ENCODE measurements at regions not wholly inside any gene's neighbourhood (a gene's known extent, or its start where the extent isn't known, plus 50 kb on each side); places are given as distances from the start of the nearest gene placed in this dataset.
"Not testable (repeated sequence)": the region's sequence is repeated elsewhere in the genome, so short reads cannot be mapped to it uniquely, and the experiment has no call there.

- DNase-seq (ENCODE audit: low read depth) = no peak
Measured at GRCh38 chr6:131336596-131336995, 201.3 kb downstream of the AKAP7 start.

GRCh38 chr6:131346896-131347295, 211.6 kb downstream of the AKAP7 start:
- DNase-seq (ENCODE audit: low read depth) = not testable (repeated sequence)

- no peak for DNase-seq (ENCODE audit: low read depth)
Measured at GRCh38 chr6:131348572-131348971, 213.3 kb downstream of the AKAP7 start.

DNA sequence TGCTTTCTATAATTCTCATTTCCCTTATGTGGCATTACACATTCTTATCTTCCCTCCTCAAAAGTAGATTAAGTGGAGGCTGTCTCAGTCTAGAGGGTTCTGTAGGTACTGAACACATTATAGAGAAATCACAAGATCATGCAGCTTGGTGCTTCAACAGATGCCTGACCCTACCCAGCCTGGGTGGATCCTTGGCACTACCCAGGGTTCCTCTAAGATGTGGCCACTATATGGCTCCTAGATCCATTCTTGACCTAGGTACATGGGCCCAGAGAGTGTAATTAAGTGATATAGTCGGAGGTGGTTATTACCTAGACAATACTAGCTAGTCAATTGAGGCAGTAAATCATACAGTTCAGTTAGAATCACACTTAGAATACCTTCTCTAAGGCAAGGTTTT, 213.9 kb downstream of the AKAP7 start:
- no peak for DNase-seq (ENCODE audit: low read depth)

DNA sequence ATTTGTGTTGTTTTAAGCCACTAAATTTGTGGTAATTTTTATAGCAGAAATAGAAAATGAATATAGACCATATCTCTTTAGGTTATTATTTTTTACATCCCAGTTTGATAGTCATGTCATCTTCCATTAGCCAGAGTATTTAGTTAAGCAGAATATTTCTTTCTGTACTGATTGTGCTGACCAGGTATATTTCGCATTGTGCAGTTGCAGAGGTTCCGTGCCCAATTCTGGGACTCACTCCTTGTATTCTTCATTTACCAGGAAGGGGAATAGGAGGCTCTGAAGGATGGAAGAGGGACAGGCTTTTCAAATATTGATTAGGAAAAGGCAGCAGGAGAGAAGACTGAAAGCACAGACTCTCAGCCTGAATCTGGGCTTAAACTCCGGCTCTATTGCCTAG, 217.8 kb downstream of the AKAP7 start:
- no peak for DNase-seq (ENCODE audit: low read depth)

DNA sequence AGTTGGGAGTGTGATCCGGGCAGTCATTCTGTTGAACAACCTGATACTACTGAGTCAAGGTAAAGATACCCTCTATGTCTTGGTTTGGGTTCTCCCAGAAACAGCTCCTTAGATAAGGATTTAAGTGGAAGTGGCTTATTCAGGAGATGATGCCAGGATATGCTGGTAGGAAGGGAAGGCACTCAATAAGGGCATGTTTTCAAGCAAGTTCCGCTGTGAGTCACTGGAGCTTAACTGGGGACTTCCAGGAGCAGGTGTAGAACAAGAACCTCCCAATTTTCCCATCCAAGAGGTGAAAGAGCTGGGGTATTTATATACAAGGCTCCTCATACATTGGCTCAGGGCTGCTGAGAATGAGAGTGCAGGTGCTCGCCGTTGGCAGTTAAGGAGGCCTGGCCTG, 218.6 kb downstream of the AKAP7 start:
- no peak for DNase-seq (ENCODE audit: low read depth)

DNA sequence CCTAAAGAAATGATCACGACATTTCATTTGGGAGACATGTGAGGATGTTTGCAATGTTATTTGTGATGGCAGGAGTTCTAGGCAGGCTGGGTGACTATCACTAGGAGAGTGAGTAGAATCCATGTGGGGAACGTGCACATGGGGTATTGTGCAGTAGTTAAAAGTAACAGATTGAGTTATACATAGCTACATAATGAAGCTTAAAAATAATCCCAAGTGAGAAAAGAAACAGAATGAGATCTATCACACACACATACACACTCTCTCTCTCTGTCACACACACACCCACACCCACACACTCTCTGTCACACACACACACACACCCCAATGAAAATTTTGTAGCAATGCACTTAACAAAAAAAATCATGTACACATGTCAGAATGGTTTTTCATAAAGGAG, 218.7 kb upstream of the ARG1 start:
- no peak for DNase-seq (ENCODE audit: low read depth)

DNA sequence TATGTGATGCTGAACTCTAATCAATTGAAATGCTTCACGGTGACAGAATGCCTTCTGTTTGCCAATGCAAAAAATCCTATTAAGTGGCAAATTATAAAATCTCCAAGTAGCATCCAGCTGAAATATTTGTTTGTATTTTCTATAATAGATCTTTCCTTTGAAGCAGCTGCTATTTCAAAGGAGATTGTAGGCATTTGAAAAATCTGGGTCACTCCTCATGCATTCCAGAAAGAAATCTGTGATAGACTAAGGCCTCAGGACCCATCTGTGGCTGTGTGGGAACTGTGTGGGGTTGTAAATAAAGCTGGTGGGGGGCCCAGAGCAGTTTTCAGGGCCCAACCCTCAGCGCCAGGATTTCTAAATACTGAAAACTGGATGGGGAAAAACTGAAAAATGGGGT, 216.9 kb upstream of the ARG1 start:
- no peak for DNase-seq (ENCODE audit: low read depth)

DNA sequence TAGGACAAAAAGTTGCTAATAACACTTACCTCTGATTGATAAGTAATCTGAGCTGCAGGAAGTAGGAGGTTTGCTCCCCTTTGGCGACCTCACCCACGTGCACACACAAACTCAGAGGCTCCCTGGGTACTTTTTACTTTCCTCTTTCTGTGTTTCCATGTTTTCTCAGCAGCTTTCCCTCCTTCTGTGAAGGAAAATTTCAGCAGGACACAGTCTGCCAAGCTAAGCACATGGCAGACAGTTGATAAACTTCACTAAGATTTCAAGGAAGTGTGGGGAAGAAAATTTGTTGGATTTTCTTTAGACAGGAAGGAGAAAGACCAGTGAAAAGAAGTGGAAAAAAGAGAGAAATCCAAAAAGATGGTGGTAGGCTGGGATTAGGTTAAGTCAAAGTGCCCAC, 215.5 kb upstream of the ARG1 start:
- DNase-seq (ENCODE audit: low read depth) = no peak

DNA sequence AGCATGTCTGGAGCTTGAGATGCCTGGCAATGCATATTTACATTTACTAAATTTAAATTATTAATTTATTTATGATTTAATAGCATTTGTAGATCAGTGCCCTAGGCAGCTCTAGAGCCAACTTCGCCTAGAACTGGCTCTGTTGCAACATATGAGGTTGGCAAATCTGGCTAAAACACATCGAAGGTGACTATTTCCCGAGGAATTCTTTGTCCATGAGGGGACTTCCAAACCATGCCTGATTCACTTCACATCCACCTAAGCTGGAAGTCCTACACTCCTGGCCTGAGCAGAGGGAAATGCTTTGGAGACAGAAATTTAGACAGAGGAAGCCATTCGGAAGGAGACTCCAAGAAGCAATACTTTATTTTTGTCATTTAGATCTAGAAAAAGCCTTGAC, 211.0 kb upstream of the ARG1 start:
- no peak for DNase-seq (ENCODE audit: low read depth)

- DNase-seq (ENCODE audit: low read depth) = no peak
Measured at GRCh38 chr6:131362696-131363095, 210.3 kb upstream of the ARG1 start.

DNA sequence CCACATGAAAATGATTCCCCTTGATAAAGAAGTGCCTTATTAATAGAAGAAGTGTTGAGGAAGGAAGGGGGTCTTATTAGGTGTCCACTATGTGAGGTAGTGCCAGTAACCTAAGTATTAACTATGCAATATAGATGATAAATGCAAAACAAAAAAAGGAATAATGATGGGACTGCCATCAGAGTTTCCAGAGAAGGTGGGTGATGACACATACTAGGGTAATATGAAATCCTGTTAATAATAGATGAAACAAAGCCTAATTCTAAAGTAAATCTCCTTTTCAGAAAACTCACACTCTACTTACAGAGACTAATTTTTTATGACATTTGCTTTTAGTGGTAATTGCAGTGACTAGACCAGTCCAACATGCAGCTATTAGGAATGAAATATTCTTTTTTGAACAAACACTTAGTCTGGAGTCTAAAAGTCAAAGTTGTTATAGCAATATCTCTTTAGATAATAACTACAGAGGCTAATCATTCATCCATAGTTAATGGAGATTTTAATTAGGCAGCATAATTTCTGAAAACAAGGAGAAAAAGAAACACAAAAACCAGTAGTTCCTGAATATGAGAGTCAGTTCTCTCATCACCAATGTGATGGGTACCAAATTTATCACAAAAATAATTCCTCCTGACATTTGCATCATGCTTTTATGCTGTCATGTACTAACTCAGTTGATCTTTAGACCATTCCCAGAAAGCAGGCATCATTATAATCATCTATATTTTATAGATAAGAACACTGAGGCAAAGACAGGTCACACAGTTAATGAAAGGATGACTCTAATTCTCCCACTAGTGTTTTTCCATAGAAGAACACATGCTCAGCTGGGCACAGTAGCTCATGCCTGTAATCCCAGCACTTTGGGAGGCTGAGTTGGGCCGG, 208.8 kb upstream of the ARG1 start:
- DNase-seq (ENCODE audit: low read depth) = no peak

DNA sequence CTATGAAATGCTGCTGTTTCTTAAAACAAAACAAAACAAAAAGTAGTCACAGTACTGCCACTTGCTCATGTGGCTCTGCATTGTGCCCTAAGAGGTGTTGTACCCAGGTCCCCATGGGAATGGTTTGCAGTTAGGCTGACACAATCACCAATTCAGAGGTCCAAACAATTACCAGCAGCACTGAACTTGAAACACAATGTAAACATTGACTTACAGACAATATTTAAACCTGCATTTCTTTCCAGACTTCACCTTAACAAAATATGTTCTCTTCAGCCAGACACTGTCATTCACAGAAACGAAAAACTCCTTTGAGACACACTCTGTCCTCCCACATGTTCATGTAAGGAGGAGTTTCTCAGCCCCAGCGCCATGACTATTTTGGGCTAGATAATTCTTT, 206.8 kb upstream of the ARG1 start:
- DNase-seq (ENCODE audit: low read depth) = no peak

DNA sequence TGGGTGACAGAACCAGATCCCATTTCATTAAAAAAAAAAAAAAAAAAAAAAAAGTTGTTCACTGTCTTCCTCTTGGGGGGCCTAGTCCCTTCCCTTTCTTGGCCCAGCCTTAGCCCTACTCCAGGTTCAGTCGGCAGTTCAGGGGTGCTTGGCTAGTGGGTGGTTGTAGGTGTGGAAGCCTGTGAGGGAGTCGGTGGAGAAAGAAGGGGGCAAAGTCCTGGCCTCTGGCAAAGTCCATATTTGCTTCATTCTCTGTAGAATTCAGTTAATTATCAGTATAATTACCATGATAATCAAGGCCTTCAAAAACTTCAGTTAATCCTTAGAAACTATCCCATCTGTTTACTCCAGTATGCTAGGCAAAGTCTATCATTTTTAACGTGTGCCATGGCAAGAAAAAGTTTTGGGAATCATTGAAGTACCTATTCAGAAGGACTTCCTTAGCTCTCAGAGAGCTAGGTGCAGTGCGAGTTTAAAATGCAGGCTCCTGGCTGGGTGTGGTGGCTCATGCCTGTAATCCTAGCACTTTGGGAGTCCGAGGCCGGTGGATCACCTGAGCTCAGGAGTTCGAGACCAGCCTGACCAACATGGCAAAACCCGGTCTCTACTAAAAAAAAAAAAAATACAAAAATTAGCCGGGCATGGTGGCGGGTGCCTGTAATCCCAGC, 205.7 kb upstream of the ARG1 start:
- DNase-seq (ENCODE audit: low read depth) = no peak

- no peak for DNase-seq (ENCODE audit: low read depth)
Measured at GRCh38 chr6:131368198-131368911, 204.7 kb upstream of the ARG1 start.

DNA sequence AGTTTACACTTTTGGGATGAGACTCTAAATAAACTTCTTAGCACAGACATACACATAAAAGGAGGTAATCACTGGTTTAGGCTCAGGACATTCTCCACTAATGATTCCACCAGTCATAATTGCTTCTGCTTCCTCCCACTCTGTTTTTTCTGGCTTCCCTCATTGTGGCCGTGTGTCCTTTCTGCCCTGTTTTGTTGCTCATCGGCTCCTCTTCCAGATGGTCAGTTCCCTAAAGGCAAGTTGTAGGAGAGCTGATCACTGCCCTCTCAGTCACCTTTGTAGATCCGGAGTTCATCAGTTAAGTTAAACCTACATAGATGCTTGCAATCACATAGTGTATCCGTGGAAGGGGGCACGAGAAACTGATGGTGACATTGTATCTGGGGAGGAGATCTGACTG, 200.5 kb upstream of the ARG1 start:
- no peak for DNase-seq (ENCODE audit: low read depth)

DNA sequence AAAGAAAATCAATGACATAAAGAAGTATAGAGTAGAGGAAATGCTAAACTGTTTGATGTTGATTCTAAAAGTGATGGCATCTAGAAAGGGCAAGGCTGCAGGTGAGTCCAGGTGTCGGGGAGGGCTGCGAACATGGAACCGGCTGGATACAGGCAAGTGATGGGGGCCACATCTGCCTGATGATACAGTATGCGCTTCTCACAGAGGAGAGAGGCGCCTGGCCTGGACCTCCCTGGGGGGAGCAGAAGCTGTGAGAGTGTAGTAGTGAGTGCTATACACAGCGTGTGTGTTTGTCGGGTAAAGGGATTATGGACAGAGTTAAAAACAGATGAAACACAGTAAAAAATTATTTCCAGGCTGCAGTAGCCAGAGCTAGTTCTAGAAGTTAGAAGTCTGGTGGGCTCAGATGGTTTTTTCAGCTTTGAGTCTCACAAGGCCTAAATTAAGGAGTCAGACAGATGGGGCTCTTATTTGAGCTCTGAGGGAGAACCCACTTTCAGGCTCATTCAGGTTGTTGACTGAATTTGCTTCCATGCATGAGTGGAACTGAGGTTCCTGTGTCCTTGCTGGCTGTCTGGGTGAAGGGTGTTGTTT, 195.8 kb upstream of the ARG1 start:
- DNase-seq (ENCODE audit: low read depth) = no peak

DNA sequence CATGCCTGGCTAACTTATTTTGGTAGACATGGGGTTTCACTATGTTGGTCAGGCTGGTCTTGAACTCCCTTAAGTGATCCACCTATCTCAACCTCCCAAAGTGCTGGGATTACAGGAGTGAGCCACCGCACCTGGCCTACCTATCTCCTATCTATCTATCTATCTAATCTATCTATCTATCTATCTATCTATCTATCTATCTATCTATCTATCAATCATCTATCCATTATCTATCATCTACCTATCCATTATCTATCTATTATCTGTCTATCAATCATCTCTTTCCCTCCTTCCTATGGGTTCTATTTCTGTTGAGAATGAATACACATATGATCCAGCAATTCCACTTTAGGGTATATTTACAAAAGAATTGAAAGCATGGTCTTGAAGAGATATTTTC, 194.2 kb upstream of the ARG1 start:
- DNase-seq (ENCODE audit: low read depth) = no peak

DNA sequence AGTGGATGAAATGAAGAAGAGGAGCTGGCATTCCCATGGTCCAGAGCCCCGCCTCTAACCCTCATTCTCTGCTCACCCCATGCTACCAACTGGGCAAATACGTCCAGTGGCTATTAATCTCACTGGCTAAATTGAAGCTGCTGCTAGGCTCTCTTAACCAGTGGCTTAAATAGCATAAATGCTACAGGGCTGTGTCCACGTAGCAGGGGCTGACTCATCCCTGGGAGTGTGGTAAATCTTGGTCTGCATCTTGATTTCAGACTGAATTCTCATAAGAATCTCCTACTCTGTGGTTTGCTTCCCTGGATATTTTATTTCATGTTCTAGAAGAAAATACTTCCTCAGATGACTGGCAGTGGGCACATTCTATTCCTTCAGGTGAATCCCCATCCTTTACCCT, 193.1 kb upstream of the ARG1 start:
- no peak for DNase-seq (ENCODE audit: low read depth)

DNA sequence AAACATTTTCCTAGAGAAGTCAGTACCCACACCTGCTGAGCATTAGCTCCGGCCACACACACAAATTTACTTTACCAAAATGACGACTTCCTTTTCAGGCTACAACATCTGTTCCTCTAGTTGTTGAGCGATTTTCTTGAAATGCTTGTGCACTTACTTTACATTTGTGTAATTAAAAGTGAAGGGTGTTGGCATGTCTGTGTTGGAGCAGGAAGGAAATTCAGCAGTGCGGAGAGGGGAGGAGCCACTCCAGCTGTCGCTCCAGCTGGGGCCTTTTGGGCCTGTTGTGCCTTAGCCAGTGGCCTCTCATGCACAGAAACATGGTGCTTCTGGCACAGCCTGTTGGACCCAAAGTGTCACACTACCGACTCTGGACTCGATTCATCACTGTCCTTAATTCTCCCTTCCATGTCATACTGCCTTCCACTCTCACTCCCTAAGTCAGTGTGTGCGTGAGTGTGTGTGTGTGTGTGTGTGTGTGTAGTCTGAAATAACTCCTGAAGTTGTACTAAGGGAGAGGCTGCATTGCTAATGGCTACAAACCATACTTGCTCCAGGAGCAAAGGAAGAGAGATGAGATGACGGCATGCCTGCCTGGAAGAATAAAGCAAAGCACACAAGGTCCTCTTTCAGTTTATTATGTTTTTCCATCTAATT, 191.8 kb upstream of the ARG1 start:
- DNase-seq (ENCODE audit: low read depth) = no peak

- no peak for DNase-seq (ENCODE audit: low read depth)
Measured at GRCh38 chr6:131381709-131382093, 191.3 kb upstream of the ARG1 start.

DNA sequence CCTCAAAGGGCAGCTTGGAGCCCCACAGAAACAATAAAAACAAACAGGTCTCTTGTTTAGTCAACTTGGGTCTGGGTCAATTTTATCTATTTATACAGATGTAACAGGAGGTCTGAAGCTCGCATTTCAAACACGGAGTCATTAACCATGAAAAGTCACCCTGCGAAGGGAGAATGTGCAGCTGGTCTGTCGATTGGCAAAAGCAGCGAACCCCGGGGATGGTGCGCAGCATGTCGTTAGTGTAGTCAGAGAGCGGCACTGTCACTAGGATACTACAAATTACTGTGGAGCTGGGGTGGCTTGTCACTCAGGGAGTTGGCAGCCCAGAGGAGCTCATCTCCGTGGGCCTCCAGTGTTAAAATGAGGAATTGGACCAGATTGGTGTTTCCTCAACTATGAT, 190.4 kb upstream of the ARG1 start:
- no peak for DNase-seq (ENCODE audit: low read depth)
